ENCODE measurements at regions not wholly inside any gene's neighbourhood (a gene's known extent, or its start where the extent isn't known, plus 50 kb on each side); places are given as distances from the start of the nearest gene placed in this dataset.

GRCh38 chr15:77543159-77543882 is 89.4 kb downstream of the LINGO1 start (continued):
- TF ChIP-seq KIAA2018 (CRISPR knock-in tag; IDR thresholded peaks at IDR 0.05; ENCODE audit: borderline replicate concordance) (no peak), ZSCAN5A (CRISPR knock-in tag; IDR thresholded peaks at IDR 0.05; ENCODE audit: borderline replicate concordance) (no peak), DNMT1 (CRISPR knock-in tag; IDR thresholded peaks at IDR 0.05) (0 out of 2 replicates have a peak, but pooled peaks have one; percentile 52), MYNN (CRISPR knock-in tag; IDR thresholded peaks at IDR 0.05; ENCODE audit: low read depth) (no peak), STAG1 (CRISPR knock-in tag; IDR thresholded peaks at IDR 0.05) (peak; percentile 98), CBX5 (CRISPR knock-in tag; IDR thresholded peaks at IDR 0.05; ENCODE audit: borderline replicate concordance) (peak; percentile 57; the same call in 1 of the 2 replicates), ZNF180 (CRISPR knock-in tag; IDR thresholded peaks at IDR 0.05; ENCODE audit: borderline replicate concordance, low read depth) (no peak), MEIS2 (CRISPR knock-in tag; IDR thresholded peaks at IDR 0.05) (no peak), HIVEP1 (CRISPR knock-in tag; IDR thresholded peaks at IDR 0.05) (0 out of 2 replicates have a peak, but pooled peaks have one; percentile 18), ASH2L (IDR thresholded peaks at IDR 0.05; ENCODE audit: insufficient read length, low read depth, low read length) (peak; percentile 31), ZNF776 (CRISPR knock-in tag; IDR thresholded peaks at IDR 0.05) (peak; percentile 50; the same call in 1 of the 2 replicates), ERF (CRISPR knock-in tag; IDR thresholded peaks at IDR 0.05) (peak; percentile 57; the same call in 1 of the 2 replicates), DZIP1 (CRISPR knock-in tag; IDR thresholded peaks at IDR 0.05) (peak; percentile 83; the same call in 1 of the 2 replicates)
- TF ChIP-seq, protein P1, sequence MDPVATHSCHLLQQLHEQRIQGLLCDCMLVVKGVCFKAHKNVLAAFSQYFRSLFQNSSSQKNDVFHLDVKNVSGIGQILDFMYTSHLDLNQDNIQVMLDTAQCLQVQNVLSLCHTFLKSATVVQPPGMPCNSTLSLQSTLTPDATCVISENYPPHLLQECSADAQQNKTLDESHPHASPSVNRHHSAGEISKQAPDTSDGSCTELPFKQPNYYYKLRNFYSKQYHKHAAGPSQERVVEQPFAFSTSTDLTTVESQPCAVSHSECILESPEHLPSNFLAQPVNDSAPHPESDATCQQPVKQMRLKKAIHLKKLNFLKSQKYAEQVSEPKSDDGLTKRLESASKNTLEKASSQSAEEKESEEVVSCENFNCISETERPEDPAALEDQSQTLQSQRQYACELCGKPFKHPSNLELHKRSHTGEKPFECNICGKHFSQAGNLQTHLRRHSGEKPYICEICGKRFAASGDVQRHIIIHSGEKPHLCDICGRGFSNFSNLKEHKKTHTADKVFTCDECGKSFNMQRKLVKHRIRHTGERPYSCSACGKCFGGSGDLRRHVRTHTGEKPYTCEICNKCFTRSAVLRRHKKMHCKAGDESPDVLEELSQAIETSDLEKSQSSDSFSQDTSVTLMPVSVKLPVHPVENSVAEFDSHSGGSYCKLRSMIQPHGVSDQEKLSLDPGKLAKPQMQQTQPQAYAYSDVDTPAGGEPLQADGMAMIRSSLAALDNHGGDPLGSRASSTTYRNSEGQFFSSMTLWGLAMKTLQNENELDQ (CRISPR knock-in tag; IDR thresholded peaks at IDR 0.05; ENCODE audit: borderline replicate concordance), result no peak

Data from HepG2 (cell line).